HG02981 (cell line): ENCODE measurements at regions not wholly inside any gene's neighbourhood (a gene's known extent, or its start where the extent isn't known, plus 50 kb on each side); places are given as distances from the start of the nearest gene placed in this dataset.

Source experiments
- ATAC-seq: cut with Tn5 transposase; IDR thresholded peaks from one replicate; pipeline ENCODE4 v1.9.1; 2021; ENCODE audit warnings: mild to moderate bottlenecking, moderate library complexity; ENCODE audit not compliant: unreplicated experiment

GRCh38 chr11:15723966-15724365, 609.2 kb downstream of the INSC start:
- ATAC-seq = no peak

GRCh38 chr11:15724601-15725000, 609.9 kb downstream of the INSC start:
- no peak for ATAC-seq

- ATAC-seq = no peak
These were observed 610.5 kb downstream of the INSC start for GRCh38 chr11:15725246-15725645.

- no peak for ATAC-seq
These were observed 611.6 kb downstream of the INSC start for GRCh38 chr11:15726221-15726746.

- ATAC-seq = no peak
These were observed 612.3 kb downstream of the INSC start for GRCh38 chr11:15726893-15727519.

GRCh38 chr11:15727520-15727914, 612.8 kb downstream of the INSC start:
- ATAC-seq = no peak

- no peak for ATAC-seq
These were observed 613.5 kb downstream of the INSC start for GRCh38 chr11:15728207-15728606.

- no peak for ATAC-seq
These were observed 615.7 kb downstream of the INSC start for GRCh38 chr11:15730263-15730994.

GRCh38 chr11:15730995-15731385, 616.3 kb downstream of the INSC start:
- no peak for ATAC-seq

GRCh38 chr11:15735706-15736105, 620.6 kb downstream of the SOX6 start:
- ATAC-seq = no peak

- no peak for ATAC-seq
These were observed 619.0 kb downstream of the SOX6 start for GRCh38 chr11:15737320-15737719.

GRCh38 chr11:15738931-15739330, 617.4 kb downstream of the SOX6 start:
- no peak for ATAC-seq

GRCh38 chr11:15742626-15743519, 613.5 kb downstream of the SOX6 start:
- ATAC-seq = no peak

- ATAC-seq = no peak
These were observed 611.7 kb downstream of the SOX6 start for GRCh38 chr11:15744693-15745092.

GRCh38 chr11:15745266-15745665, 611.1 kb downstream of the SOX6 start:
- no peak for ATAC-seq

- ATAC-seq = no peak
These were observed 608.7 kb downstream of the SOX6 start for GRCh38 chr11:15747671-15748070.

GRCh38 chr11:15748132-15748531, 608.2 kb downstream of the SOX6 start:
- ATAC-seq = no peak

GRCh38 chr11:15748741-15749140, 607.6 kb downstream of the SOX6 start:
- no peak for ATAC-seq

GRCh38 chr11:15750535-15751308, 605.6 kb downstream of the SOX6 start:
- no peak for ATAC-seq

- ATAC-seq = no peak
These were observed 602.1 kb downstream of the SOX6 start for GRCh38 chr11:15754221-15754620.
